WTC11 (cell line): ENCODE measurements at regions not wholly inside any gene's neighbourhood (a gene's known extent, or its start where the extent isn't known, plus 50 kb on each side); places are given as distances from the start of the nearest gene placed in this dataset.

ENCODE experiments used
- ATAC-seq: fragments of 200-7000 bp; cut with Tn5 transposase; 2 replicates; pipeline ENCODE4 v1.10.0; 2021; ENCODE audit warnings: mild to moderate bottlenecking, moderate library complexity
- CTCF ChIA-PET: fragments of 300-600 bp; sonication (Branson Sonifier 250); formaldehyde crosslinking; loops from one replicate; lab custom pipeline; 2021; ENCODE audit warnings: antibody characterized with exemption; lab: Charles Lee
- POLR2A ChIA-PET: fragments of 350-600 bp; sonication (Branson Sonifier 250); formaldehyde crosslinking; loops from one replicate; lab custom pipeline; 2021; ENCODE audit warnings: antibody characterized with exemption; lab: Charles Lee
- DNase-seq: peaks from one replicate; pipeline ENCODE4 v3.0.0; 2021; ENCODE audit warnings: low spot score
- H3K27ac Mint-ChIP-seq: 2 replicates; pipeline ENCODE4 v1.8.0; 2021; ENCODE audit warnings: mixed read lengths
- H3K27me3 Mint-ChIP-seq: 2 replicates; pipeline ENCODE4 v1.8.0; 2021; ENCODE audit warnings: low read depth, mild to moderate bottlenecking, moderate library complexity, mixed read lengths
- H3K36me3 Mint-ChIP-seq: 2 replicates; pipeline ENCODE4 v1.8.0; 2021; ENCODE audit warnings: mixed read lengths
- H3K4me1 Mint-ChIP-seq: 2 replicates; pipeline ENCODE4 v1.8.0; 2022; ENCODE audit warnings: mixed read lengths
- H3K4me3 Mint-ChIP-seq: 2 replicates; pipeline ENCODE4 v1.8.0; 2021; ENCODE audit warnings: mild to moderate bottlenecking, moderate library complexity, mixed read lengths
- H3K9me3 Mint-ChIP-seq: 2 replicates; pipeline ENCODE4 v1.8.0; 2021; ENCODE audit warnings: mixed read lengths
- ATF6 ChIP-seq: sonication (generic); formaldehyde crosslinking; IDR thresholded peaks from 2 replicates; pipeline ENCODE4 v1.8.1; 2023; ENCODE audit warnings: mild to moderate bottlenecking, missing genetic modification reagents
- E2F1 ChIP-seq: sonication (generic); formaldehyde crosslinking; IDR thresholded peaks from 2 replicates; pipeline ENCODE4 v1.8.0; 2022; ENCODE audit warnings: mild to moderate bottlenecking, missing genetic modification reagents
- FOXK1 ChIP-seq: sonication (generic); formaldehyde crosslinking; IDR thresholded peaks from 2 replicates; pipeline ENCODE4 v1.8.0; 2022; ENCODE audit warnings: mild to moderate bottlenecking, moderate library complexity, missing genetic modification reagents
- HMGA2 ChIP-seq: fragments of 250-450 bp; sonication (Bioruptor Pico); IDR thresholded peaks from 2 replicates; pipeline ENCODE4 v1.4.0; 2021; ENCODE audit warnings: mild to moderate bottlenecking, moderate library complexity
- IRF2 ChIP-seq: sonication (generic); formaldehyde crosslinking; IDR thresholded peaks from 2 replicates; pipeline ENCODE4 v1.8.0; 2022; ENCODE audit warnings: low read depth, missing genetic modification reagents, borderline replicate concordance
- KAT7 ChIP-seq: sonication (generic); formaldehyde crosslinking; IDR thresholded peaks from 2 replicates; pipeline ENCODE4 v1.8.1; 2023; ENCODE audit warnings: missing genetic modification reagents, mild to moderate bottlenecking, borderline replicate concordance
- MAX ChIP-seq: sonication (generic); formaldehyde crosslinking; IDR thresholded peaks from 2 replicates; pipeline ENCODE4 v1.8.0; 2022; ENCODE audit warnings: mild to moderate bottlenecking, missing genetic modification reagents
- SMAD4 ChIP-seq: sonication (generic); formaldehyde crosslinking; IDR thresholded peaks from 2 replicates; pipeline ENCODE4 v1.8.0; 2022; ENCODE audit warnings: mild to moderate bottlenecking, missing genetic modification reagents
- SOX15 ChIP-seq: fragments of 250-450 bp; sonication (Bioruptor Pico); IDR thresholded peaks from 2 replicates; pipeline ENCODE4 v1.9.0; 2021; ENCODE audit warnings: mild to moderate bottlenecking
- TP53 ChIP-seq: sonication (generic); formaldehyde crosslinking; IDR thresholded peaks from 2 replicates; pipeline ENCODE4 v1.8.1; 2023; ENCODE audit warnings: mild to moderate bottlenecking, missing genetic modification reagents
- ZBTB21 ChIP-seq: sonication (generic); formaldehyde crosslinking; IDR thresholded peaks from 2 replicates; pipeline ENCODE4 v1.8.1; 2023; ENCODE audit warnings: mild to moderate bottlenecking, missing genetic modification reagents, borderline replicate concordance
- ZNF219 ChIP-seq: sonication (generic); formaldehyde crosslinking; IDR thresholded peaks from 2 replicates; pipeline ENCODE4 v1.8.0; 2023; ENCODE audit warnings: missing genetic modification reagents, mild to moderate bottlenecking, borderline replicate concordance
- ZNF281 ChIP-seq: sonication (generic); formaldehyde crosslinking; IDR thresholded peaks from 2 replicates; pipeline ENCODE4 v1.8.0; 2023; ENCODE audit warnings: mild to moderate bottlenecking, missing genetic modification reagents
- ZNF423 ChIP-seq: fragments of 250-450 bp; sonication (Bioruptor Pico); IDR thresholded peaks from 2 replicates; pipeline ENCODE4 v2.1.2; 2022; ENCODE audit warnings: mild to moderate bottlenecking, moderate library complexity
- ZNF425 ChIP-seq: fragments of 250-450 bp; sonication (Bioruptor Pico); conservative IDR thresholded peaks from 2 replicates; pipeline ENCODE4 v1.9.0; 2021; ENCODE audit warnings: mild to moderate bottlenecking
- ZNF512 ChIP-seq: sonication (generic); formaldehyde crosslinking; IDR thresholded peaks from 2 replicates; pipeline ENCODE4 v1.8.1; 2022; ENCODE audit warnings: missing genetic modification reagents, borderline replicate concordance
- TF ChIP-seq, protein P1 (sequence below): fragments of 200-600 bp; IDR thresholded peaks from 2 replicates; pipeline ENCODE4 v1.8.0; 2022; ENCODE audit warnings: antibody characterized with exemption
- TF ChIP-seq, protein P2 (sequence below): sonication (generic); formaldehyde crosslinking; conservative IDR thresholded peaks from 2 replicates; pipeline ENCODE4 v1.8.1; 2023; ENCODE audit warnings: mild to moderate bottlenecking, low read depth, missing genetic modification reagents, moderate library complexity
- TF ChIP-seq, protein P3 (sequence below): sonication (generic); formaldehyde crosslinking; IDR thresholded peaks from 2 replicates; pipeline ENCODE4 v1.8.0; 2022; ENCODE audit warnings: mild to moderate bottlenecking, missing genetic modification reagents
- TF ChIP-seq, protein P4 (sequence below): fragments of 250-450 bp; sonication (Bioruptor Pico); IDR thresholded peaks from 2 replicates; pipeline ENCODE4 v2.1.2; 2022; ENCODE audit warnings: mild to moderate bottlenecking, moderate library complexity

- TF ChIP-seq ZNF281 (CRISPR knock-in tag) (no peak), ATF6 (CRISPR knock-in tag) (no peak), IRF2 (CRISPR knock-in tag) (no peak), HMGA2 (no peak), ZNF423 (CRISPR knock-in tag) (no peak), FOXK1 (no peak), E2F1 (CRISPR knock-in tag) (no peak), KAT7 (no peak)
- TF ChIP-seq, protein P1, sequence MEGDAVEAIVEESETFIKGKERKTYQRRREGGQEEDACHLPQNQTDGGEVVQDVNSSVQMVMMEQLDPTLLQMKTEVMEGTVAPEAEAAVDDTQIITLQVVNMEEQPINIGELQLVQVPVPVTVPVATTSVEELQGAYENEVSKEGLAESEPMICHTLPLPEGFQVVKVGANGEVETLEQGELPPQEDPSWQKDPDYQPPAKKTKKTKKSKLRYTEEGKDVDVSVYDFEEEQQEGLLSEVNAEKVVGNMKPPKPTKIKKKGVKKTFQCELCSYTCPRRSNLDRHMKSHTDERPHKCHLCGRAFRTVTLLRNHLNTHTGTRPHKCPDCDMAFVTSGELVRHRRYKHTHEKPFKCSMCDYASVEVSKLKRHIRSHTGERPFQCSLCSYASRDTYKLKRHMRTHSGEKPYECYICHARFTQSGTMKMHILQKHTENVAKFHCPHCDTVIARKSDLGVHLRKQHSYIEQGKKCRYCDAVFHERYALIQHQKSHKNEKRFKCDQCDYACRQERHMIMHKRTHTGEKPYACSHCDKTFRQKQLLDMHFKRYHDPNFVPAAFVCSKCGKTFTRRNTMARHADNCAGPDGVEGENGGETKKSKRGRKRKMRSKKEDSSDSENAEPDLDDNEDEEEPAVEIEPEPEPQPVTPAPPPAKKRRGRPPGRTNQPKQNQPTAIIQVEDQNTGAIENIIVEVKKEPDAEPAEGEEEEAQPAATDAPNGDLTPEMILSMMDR, result no peak
- TF ChIP-seq, protein P2, sequence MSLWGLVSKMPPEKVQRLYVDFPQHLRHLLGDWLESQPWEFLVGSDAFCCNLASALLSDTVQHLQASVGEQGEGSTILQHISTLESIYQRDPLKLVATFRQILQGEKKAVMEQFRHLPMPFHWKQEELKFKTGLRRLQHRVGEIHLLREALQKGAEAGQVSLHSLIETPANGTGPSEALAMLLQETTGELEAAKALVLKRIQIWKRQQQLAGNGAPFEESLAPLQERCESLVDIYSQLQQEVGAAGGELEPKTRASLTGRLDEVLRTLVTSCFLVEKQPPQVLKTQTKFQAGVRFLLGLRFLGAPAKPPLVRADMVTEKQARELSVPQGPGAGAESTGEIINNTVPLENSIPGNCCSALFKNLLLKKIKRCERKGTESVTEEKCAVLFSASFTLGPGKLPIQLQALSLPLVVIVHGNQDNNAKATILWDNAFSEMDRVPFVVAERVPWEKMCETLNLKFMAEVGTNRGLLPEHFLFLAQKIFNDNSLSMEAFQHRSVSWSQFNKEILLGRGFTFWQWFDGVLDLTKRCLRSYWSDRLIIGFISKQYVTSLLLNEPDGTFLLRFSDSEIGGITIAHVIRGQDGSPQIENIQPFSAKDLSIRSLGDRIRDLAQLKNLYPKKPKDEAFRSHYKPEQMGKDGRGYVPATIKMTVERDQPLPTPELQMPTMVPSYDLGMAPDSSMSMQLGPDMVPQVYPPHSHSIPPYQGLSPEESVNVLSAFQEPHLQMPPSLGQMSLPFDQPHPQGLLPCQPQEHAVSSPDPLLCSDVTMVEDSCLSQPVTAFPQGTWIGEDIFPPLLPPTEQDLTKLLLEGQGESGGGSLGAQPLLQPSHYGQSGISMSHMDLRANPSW (CRISPR knock-in tag), result no peak
- TF ChIP-seq, protein P3, sequence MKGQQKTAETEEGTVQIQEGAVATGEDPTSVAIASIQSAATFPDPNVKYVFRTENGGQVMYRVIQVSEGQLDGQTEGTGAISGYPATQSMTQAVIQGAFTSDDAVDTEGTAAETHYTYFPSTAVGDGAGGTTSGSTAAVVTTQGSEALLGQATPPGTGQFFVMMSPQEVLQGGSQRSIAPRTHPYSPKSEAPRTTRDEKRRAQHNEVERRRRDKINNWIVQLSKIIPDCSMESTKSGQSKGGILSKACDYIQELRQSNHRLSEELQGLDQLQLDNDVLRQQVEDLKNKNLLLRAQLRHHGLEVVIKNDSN, result no peak
- TF ChIP-seq, all 79 proteins: peak for 0
Observed at GRCh38 chr4:23441530-23442069, 448.2 kb downstream of the PPARGC1A start (continued).

DNA sequence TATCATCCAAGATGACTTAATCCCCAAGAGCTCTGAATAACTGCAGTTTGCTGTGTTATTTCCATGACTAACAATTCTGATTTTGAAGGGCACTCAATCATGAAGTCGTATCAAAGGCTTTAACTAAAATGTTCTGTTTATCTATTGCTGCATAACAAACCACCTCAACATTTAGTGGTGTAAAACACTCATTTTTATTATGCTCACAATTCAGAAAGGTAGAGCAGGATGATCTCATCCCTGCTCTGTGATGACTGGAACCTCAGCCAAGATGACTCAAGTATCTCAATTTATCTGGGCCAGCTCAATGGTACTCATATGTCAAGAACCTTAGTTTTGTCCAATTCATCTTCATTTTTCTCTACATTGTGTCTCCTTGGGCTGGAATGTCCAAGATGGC is 451.1 kb downstream of the PPARGC1A start:
- Mint-ChIP-seq H3K27ac (no peak overlapping the region), H3K4me3 (no peak overlapping the region), H3K4me1 (no peaks in the 10 kb centered on the region), H3K36me3 (no peaks in the 10 kb centered on the region), H3K27me3 (no peaks in the 10 kb centered on the region), H3K9me3 (peaks cover 8% of the 10 kb centered on the region; the same call in 1 of the 2 replicates)
- no peak for DNase-seq
- ChIA-PET POLR2A (no interaction called here), CTCF (no interaction called here)
- ATAC-seq, result no peak
- TF ChIP-seq, protein P4, sequence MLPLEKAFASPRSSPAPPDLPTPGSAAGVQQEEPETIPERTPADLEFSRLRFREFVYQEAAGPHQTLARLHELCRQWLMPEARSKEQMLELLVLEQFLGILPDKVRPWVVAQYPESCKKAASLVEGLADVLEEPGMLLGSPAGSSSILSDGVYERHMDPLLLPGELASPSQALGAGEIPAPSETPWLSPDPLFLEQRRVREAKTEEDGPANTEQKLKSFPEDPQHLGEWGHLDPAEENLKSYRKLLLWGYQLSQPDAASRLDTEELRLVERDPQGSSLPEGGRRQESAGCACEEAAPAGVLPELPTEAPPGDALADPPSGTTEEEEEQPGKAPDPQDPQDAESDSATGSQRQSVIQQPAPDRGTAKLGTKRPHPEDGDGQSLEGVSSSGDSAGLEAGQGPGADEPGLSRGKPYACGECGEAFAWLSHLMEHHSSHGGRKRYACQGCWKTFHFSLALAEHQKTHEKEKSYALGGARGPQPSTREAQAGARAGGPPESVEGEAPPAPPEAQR (CRISPR knock-in tag), result no peak
- TF ChIP-seq SOX15 (CRISPR knock-in tag) (no peak), SMAD4 (no peak), ZNF512 (CRISPR knock-in tag) (no peak), ZBTB21 (CRISPR knock-in tag) (no peak), ZNF219 (CRISPR knock-in tag) (no peak), MAX (CRISPR knock-in tag) (no peak), TP53 (CRISPR knock-in tag) (no peak), ZNF425 (CRISPR knock-in tag) (no peak)
